ENCODE measurements at regions not wholly inside any gene's neighbourhood (a gene's known extent, or its start where the extent isn't known, plus 50 kb on each side); places are given as distances from the start of the nearest gene placed in this dataset.

DNA sequence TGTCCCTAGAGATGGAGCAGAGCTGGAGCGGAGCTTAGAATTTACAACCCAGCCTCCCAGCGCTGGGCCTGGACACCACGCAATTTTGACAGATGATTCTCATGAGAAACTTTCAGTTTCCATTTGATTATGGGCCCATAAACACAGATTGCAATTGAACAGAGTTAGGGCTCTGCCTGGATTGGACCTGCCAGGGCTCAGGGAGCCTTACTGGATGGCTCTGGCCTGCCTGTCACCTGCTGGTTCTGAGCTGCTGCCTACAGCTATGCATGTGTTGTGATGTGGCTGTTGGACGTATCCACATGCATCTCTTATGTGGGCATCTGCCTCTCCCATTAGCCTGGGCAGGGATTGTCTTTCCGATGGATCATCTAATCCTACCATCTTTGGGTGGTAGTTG lies 73.4 kb upstream of the SDK2 start:
- no peak for TF ChIP-seq POLR2A (IDR thresholded peaks at IDR 0.05)
- TF ChIP-seq, protein P1, sequence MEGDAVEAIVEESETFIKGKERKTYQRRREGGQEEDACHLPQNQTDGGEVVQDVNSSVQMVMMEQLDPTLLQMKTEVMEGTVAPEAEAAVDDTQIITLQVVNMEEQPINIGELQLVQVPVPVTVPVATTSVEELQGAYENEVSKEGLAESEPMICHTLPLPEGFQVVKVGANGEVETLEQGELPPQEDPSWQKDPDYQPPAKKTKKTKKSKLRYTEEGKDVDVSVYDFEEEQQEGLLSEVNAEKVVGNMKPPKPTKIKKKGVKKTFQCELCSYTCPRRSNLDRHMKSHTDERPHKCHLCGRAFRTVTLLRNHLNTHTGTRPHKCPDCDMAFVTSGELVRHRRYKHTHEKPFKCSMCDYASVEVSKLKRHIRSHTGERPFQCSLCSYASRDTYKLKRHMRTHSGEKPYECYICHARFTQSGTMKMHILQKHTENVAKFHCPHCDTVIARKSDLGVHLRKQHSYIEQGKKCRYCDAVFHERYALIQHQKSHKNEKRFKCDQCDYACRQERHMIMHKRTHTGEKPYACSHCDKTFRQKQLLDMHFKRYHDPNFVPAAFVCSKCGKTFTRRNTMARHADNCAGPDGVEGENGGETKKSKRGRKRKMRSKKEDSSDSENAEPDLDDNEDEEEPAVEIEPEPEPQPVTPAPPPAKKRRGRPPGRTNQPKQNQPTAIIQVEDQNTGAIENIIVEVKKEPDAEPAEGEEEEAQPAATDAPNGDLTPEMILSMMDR (IDR thresholded peaks at IDR 0.05), result no peak
